HG03439 (cell line): ENCODE measurements at regions not wholly inside any gene's neighbourhood (a gene's known extent, or its start where the extent isn't known, plus 50 kb on each side); places are given as distances from the start of the nearest gene placed in this dataset.

Source experiments
- ATAC-seq: cut with Tn5 transposase; IDR thresholded peaks from one replicate; pipeline ENCODE4 v1.9.1; 2021; ENCODE audit warnings: mild to moderate bottlenecking, moderate library complexity; ENCODE audit not compliant: unreplicated experiment

DNA sequence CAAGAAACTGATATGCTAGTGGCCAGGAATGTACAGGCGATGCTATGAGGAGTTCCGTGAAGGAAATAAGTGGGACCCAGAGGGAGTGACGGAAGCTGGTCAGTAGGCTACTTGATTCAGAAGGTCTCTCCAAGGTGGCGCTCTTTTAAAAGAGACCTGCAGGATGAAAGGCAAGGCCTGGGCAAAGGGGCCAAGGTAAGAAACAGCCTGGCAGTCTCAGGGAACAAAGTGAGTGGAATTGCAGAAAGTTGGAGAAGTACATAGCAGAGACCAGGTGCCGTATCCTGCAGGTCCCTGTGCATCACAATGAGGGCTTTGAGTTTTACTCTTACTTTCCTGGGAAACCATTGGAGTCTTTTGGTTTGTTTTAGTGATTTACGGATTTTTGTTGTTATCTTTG lies 905.6 kb downstream of the BCL11B start:
- ATAC-seq, result no peak

DNA sequence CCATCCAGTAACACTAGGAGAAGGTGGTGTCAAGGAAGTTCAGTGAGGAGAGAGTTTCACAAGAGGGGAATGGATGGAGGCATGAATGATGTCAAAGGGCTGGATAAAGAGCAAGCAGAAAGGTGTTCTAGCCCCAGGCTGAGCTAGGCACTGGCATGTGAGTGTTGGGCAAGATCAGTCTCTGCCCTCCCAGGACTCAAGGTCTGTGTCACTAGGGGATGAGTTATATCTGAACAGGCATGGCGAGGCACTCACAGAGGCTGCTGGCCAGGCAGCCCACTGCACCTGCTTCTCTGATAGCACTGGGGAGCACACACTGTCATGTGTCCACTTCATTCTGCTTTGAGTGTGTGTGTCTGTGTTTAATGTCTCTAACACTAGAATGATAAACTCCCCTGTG lies 903.8 kb downstream of the BCL11B start:
- ATAC-seq, result no peak

DNA sequence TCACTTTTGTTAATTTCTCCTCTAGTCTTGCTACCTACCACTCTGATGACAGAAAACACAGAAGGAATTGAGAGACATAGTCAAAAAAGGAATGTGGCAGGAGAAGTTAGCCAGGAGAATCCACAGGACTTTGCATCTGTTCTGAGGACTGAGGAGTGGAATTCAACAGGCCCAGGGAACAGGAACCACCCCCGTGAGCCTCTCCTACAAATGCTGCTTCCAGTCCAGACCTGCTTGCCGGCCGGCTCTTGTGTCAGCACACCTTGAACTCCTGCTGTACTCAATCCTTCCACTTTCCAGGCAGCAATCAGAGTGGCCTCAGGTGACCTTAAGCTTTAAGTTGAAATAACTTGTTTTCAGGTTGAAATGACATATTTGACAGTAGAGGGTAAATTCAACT lies 903.1 kb downstream of the BCL11B start:
- ATAC-seq, result no peak

- no peak for ATAC-seq
Observed at GRCh38 chr14:98369344-98369743, 902.7 kb downstream of the BCL11B start.

GRCh38 chr14:98370352-98370751 lies 901.6 kb downstream of the BCL11B start:
- no peak for ATAC-seq

DNA sequence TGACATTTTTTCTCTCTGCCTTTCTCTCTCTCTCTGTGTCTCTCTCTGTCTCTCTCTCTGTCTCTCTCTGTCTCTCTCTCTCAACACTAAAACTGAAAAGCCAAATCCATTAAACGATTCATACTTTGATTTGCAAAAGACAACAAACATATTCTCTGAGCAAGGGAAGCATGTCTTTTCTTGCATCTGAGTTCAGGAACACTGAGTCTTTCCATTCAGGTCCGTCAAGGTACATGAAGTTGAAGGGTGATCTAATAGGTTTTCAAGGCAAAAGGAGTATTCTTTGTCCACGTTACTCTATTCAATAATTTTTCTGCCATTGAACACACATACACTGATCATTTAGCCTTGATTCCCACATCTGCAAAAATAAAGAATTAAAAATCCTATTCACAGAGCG lies 900.9 kb downstream of the BCL11B start:
- no peak for ATAC-seq

DNA sequence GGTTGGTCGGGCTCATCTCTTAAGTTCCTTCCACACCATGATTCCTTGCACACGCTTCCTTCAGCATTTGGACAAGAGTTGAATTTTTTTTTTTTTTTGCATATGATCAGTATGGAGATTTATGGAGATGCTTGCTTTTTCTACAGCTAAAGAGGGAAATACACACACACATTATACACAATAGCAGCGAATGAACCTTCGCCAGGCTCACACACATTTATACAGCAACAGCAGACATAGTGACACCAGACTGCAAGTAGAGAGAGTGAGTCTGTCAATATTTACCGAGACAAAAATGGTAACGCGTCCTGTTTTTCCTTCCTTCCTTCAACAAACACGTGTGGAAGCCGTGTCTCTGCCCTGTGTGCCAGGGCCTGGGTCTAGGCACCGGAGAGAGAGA lies 897.9 kb downstream of the BCL11B start:
- ATAC-seq, result no peak

GRCh38 chr14:98375566-98375965 lies 896.4 kb downstream of the BCL11B start:
- ATAC-seq, result no peak

DNA sequence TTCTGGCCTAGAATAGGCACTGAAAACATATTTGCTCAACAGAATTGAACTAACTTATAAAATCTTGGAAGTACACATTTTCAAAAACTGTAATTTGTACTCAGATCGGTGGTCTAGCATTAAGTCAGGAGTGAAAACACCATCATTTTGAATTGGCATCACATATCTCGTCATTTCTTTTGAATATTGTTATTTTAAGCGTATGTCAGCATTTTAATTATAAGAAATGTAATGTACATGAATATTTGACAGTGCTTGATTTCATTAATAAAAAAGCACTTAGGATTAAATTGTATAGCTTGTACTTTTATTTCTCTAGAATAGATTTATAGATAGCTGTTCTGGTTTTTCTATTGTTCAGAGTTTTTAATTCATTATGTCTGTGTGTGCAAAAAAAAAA lies 892.2 kb downstream of the BCL11B start:
- ATAC-seq, result no peak

- no peak for ATAC-seq
Observed at GRCh38 chr14:98382662-98383061, 889.3 kb downstream of the BCL11B start.

- ATAC-seq, result no peak
Observed at GRCh38 chr14:98385851-98386250, 886.1 kb downstream of the BCL11B start.

- no peak for ATAC-seq
Observed at GRCh38 chr14:98391061-98391460, 880.9 kb downstream of the BCL11B start.

- no peak for ATAC-seq
Observed at GRCh38 chr14:98393527-98393926, 878.5 kb downstream of the BCL11B start.

- no peak for ATAC-seq
Observed at GRCh38 chr14:98404811-98405210, 867.2 kb downstream of the BCL11B start.

DNA sequence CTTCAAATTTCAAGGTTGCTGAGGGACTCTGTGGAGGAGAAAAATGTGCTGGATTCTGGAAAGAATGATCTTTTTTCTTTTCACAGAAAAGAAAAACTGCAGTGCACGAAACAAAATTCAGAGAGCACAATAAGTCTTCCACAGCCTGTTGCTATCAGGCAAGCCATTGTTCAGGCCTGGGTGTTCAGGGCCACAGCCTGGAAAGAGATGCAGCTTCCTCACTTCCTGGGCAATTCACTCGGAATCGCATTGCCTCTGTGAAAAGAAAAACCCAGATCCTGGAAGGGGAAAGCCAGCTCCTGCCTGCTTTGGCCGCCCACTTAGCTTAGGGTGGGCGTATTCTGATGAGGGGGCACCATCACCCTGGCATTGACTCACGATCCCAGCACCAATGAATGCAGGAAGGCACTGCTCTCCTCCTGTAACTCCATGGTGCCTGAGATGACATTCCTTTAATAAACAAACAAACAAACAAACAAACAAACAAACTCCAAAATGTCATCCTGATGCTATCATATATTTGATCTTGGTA lies 863.9 kb downstream of the BCL11B start:
- ATAC-seq, result no peak

DNA sequence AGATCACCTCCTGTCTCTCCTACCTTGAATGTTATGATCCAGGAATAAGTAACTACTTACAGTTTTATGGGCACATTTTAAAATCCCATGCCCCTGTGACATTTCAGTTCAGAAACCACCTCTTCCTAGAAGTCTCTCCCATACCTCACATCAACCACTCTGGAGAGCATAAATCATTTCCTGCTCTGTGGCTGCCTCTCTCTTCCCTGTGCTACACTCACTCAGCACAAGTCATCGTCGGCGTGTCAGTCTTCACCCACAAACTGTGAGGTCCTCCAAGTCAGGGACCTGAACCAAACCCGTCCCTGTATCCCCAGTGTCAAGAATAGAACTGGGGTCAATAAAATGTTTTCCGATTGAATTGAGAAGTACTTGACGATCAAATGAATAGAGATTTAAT lies 863.3 kb downstream of the BCL11B start:
- no peak for ATAC-seq

DNA sequence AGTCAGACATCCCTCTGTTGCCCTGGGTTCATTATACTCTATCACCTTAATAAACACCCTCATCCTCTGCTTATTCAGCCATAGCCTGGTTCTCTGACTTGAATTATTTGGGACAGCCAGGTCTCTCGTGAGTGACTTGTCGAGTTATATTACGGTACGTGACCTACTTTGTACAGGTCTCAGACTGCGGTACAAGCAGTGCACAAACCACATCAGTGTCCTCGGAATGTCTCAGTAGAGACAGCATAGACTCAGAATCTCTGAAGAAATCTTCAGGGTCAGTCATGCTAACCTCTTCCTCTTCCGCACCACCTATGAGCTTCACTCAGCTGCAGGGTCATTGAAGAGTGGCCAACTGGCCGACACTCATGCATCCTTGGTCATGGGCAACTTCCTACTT lies 860.8 kb downstream of the BCL11B start:
- no peak for ATAC-seq

DNA sequence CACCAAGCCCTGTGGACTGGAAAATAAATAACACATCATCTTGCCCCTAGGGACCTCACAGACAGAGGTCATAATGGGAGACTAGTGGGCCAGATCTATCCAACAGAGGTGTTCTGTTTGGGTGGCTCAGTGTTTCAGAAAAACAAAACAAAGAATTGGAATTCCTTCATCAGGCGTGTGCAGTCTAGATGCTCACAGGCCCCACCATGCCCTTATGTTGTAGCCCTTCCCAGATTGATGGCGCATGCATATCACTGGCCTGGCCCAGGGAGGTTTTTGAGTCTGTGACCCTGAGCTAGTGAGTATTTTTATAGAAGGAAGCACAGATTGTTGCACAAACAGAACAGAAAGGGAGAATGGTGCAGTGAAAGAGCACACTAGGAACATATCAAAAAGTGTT lies 859.6 kb downstream of the BCL11B start:
- no peak for ATAC-seq

DNA sequence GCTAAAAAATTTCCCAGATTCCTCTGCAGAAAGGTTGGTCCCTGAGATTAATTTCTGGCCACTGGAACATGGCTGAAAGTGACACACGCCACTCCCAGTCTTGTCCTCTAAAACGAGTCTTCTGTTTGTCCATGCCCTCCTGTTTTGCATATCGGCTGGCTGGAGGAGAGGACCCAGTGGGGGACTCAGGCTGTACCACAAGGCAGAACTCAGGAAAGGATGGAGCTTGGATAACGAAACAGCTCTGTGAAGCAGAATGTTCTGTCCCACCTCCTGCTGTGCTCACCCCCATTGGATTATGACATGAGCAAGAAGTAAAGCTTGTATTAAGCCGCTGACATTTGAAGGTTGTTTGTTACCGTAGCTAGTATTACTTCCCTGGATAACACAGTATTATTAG lies 856.2 kb downstream of the BCL11B start:
- ATAC-seq, result no peak

DNA sequence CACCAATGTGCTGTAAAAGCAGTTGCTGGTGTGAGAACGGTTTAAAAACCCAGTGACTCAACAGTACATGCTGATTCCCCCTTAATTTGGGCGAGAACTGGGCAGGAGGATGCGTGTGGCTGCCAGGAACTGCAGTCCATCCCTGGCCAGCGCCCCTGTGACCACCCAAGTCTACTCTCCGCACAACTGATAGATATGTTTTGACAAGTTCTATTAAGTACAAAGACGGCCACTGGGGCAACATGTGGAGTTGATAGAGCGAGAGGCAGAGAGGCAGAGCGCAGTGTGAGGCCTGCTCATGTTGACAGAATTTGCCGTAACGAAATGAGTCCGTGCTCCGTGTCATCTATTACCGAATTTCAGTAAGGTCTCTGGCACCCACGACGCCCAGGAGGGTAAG lies 855.0 kb downstream of the BCL11B start:
- ATAC-seq, result no peak

DNA sequence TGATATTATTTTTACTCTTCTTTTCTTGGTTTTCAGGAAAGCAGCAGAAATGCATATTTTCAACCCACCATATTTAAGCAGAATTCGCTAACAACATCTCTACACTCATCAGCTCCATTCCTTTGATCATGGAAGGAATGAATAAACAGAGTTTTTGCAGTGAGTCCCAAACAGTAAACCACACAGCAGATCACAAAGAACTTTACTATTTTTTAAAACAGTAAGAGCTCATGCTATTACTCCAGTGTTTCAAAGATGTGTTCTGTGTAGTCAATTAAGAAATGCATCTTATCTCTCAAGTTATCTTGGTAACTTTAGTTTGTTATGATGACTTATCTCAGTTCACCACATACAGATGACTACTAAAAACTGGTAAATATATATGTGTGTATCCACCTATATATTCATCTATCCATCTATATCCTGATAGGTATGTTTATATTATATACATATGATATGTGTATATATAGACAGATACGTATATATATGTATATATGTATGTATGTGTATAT lies 843.5 kb downstream of the BCL11B start:
- no peak for ATAC-seq

GRCh38 chr14:98433436-98433835 lies 838.6 kb downstream of the BCL11B start:
- no peak for ATAC-seq

- no peak for ATAC-seq
Observed at GRCh38 chr14:98437113-98437512, 834.9 kb downstream of the BCL11B start.
